Caki2 (cell line): ENCODE measurements at regions not wholly inside any gene's neighbourhood (a gene's known extent, or its start where the extent isn't known, plus 50 kb on each side); places are given as distances from the start of the nearest gene placed in this dataset.

Source experiments
- DNase-seq: peaks from one replicate; pipeline ENCODE4 v3.0.0-alpha.2; 2015; ENCODE audit warnings: low read depth
- in situ Hi-C: cut with HindIII; loops from 2 replicates; pipeline ENCODE4 v1.10.0; 2016; ENCODE audit warnings: low sequenced_read_pairs, low pct_unique_long_range_greater_than_20kb, mixed read lengths

- peak; percentile 55 for DNase-seq
- in situ Hi-C loops, result no loop called here
Measured at GRCh38 chr12:76236640-76237039, 111.6 kb downstream of the BBS10 start.

- in situ Hi-C loops, result no loop called here
Measured at GRCh38 chr12:76234741-76235140, 113.5 kb downstream of the BBS10 start.

GRCh38 chr12:76232013-76232412 is 116.2 kb downstream of the BBS10 start:
- in situ Hi-C loops, result no loop called here
- DNase-seq, result no peak

More at GRCh38 chr12:76234741-76235140, 113.5 kb downstream of the BBS10 start:
- DNase-seq, result no peak

- in situ Hi-C loops, result no loop called here
- no peak for DNase-seq
Measured at GRCh38 chr12:76226956-76227355, 121.3 kb downstream of the BBS10 start.

GRCh38 chr12:76226397-76226796 is 121.8 kb downstream of the BBS10 start:
- in situ Hi-C loops, result no loop called here
- no peak for DNase-seq

- in situ Hi-C loops, result no loop called here
- DNase-seq, result no peak
Measured at GRCh38 chr12:76223869-76224268, 124.3 kb downstream of the BBS10 start.

GRCh38 chr12:76220980-76221379 is 127.2 kb downstream of the BBS10 start:
- no peak for DNase-seq
- in situ Hi-C loops, result no loop called here

- no peak for DNase-seq
- in situ Hi-C loops, result no loop called here
Measured at GRCh38 chr12:76219806-76220205, 128.4 kb downstream of the BBS10 start.

- in situ Hi-C loops, result no loop called here
- DNase-seq, result no peak
Measured at GRCh38 chr12:76216585-76217472, 131.4 kb downstream of the BBS10 start.

- no peak for DNase-seq
- in situ Hi-C loops, result no loop called here
Measured at GRCh38 chr12:76208129-76208528, 123.6 kb upstream of the NAP1L1 start.

- in situ Hi-C loops, result no loop called here
- no peak for DNase-seq
Measured at GRCh38 chr12:76206677-76207072, 122.2 kb upstream of the NAP1L1 start.

- no peak for DNase-seq
- in situ Hi-C loops, result no loop called here
Measured at GRCh38 chr12:76206039-76206676, 121.7 kb upstream of the NAP1L1 start.

GRCh38 chr12:76202621-76203020 is 118.1 kb upstream of the NAP1L1 start:
- in situ Hi-C loops, result no loop called here
- no peak for DNase-seq

GRCh38 chr12:76201758-76202157 is 117.3 kb upstream of the NAP1L1 start:
- in situ Hi-C loops, result no loop called here
- no peak for DNase-seq

GRCh38 chr12:76201316-76201715 is 116.8 kb upstream of the NAP1L1 start:
- no peak for DNase-seq
- in situ Hi-C loops, result no loop called here

GRCh38 chr12:76199808-76200207 is 115.3 kb upstream of the NAP1L1 start:
- in situ Hi-C loops, result no loop called here
- peak; percentile 10 for DNase-seq

GRCh38 chr12:76198839-76199238 is 114.4 kb upstream of the NAP1L1 start:
- DNase-seq, result no peak
- in situ Hi-C loops, result no loop called here

- no peak for DNase-seq
- in situ Hi-C loops, result no loop called here
Measured at GRCh38 chr12:76197283-76197682, 112.8 kb upstream of the NAP1L1 start.

GRCh38 chr12:76195920-76196319 is 111.4 kb upstream of the NAP1L1 start:
- no peak for DNase-seq
- in situ Hi-C loops, result no loop called here

GRCh38 chr12:76194724-76195123 is 110.2 kb upstream of the NAP1L1 start:
- DNase-seq, result no peak
- in situ Hi-C loops, result no loop called here
